ENCODE measurements at regions not wholly inside any gene's neighbourhood (a gene's known extent, or its start where the extent isn't known, plus 50 kb on each side); places are given as distances from the start of the nearest gene placed in this dataset.

GRCh38 chr5:3194271-3194670, 401.4 kb upstream of the IRX1 start:
- 39 to 43% methylated on average over 7 of the region's 7 CpGs for WGBS, 2 donors
- H3K4me3 ChIP-seq = no peak overlapping the region
- no peaks in the 10 kb centered on the region for H3K9me3 ChIP-seq
- TF ChIP-seq EP300 (IDR thresholded peaks at IDR 0.05) (no peak), CTCF (IDR thresholded peaks at IDR 0.05) (no peak), POLR2A (IDR thresholded peaks at IDR 0.05) (no peak)
- no peak for DNase-seq (ENCODE audit: low spot score in 2 of 2)
- H3K4me1 ChIP-seq = peaks cover 0 to 9% (median 0%) of the 10 kb centered on the region in 4 donors
- no peak overlapping the region for H3K27ac ChIP-seq
- H3K27me3 ChIP-seq = peaks cover 0 to 14% of the 10 kb centered on the region in 2 donors
- H3K36me3 ChIP-seq = no peaks in the 10 kb centered on the region

- Histone ChIP-seq H3K27me3 (no peaks in the 10 kb centered on the region), H3K4me3 (no peak overlapping the region), H3K9me3 (no peaks in the 10 kb centered on the region), H3K27ac (no peak overlapping the region), H3K4me1 (no peaks in the 10 kb centered on the region), H3K36me3 (no peaks in the 10 kb centered on the region)
- TF ChIP-seq POLR2A (IDR thresholded peaks at IDR 0.05) (no peak), EP300 (IDR thresholded peaks at IDR 0.05) (no peak), CTCF (IDR thresholded peaks at IDR 0.05) (no peak)
- no peak for DNase-seq (ENCODE audit: low spot score in 2 of 2)
- whole genome bisulfite sequencing, 2 donors = 84% methylated on average over 15 of the region's 15 CpGs
These were observed 404.0 kb upstream of the IRX1 start for GRCh38 chr5:3191585-3191984.

- TF ChIP-seq POLR2A (IDR thresholded peaks at IDR 0.05) = no peak
- TF ChIP-seq CTCF (IDR thresholded peaks at IDR 0.05) = no peak
- no peak for TF ChIP-seq EP300 (IDR thresholded peaks at IDR 0.05)
- H3K9me3 ChIP-seq = no peaks in the 10 kb centered on the region
- H3K4me3 ChIP-seq = no peak overlapping the region
- no peaks in the 10 kb centered on the region for H3K27me3 ChIP-seq
- no peaks in the 10 kb centered on the region for H3K4me1 ChIP-seq
- DNase-seq (ENCODE audit: low spot score in 2 of 2) = no peak
- WGBS, 2 donors = 78 to 79% methylated on average over 10 of the region's 10 CpGs
- no peak overlapping the region for H3K27ac ChIP-seq
- no peaks in the 10 kb centered on the region for H3K36me3 ChIP-seq
These were observed 404.7 kb upstream of the IRX1 start for GRCh38 chr5:3190930-3191329.

- Histone ChIP-seq H3K36me3 (no peaks in the 10 kb centered on the region), H3K4me3 (no peak overlapping the region), H3K27ac (no peak overlapping the region), H3K9me3 (no peaks in the 10 kb centered on the region), H3K27me3 (no peaks in the 10 kb centered on the region), H3K4me1 (no peaks in the 10 kb centered on the region)
- no peak for DNase-seq (ENCODE audit: low spot score in 2 of 2)
- TF ChIP-seq EP300 (IDR thresholded peaks at IDR 0.05) = no peak
- TF ChIP-seq POLR2A (IDR thresholded peaks at IDR 0.05) = no peak
- TF ChIP-seq CTCF (IDR thresholded peaks at IDR 0.05) = no peak
- 0 to 61% methylated on average over 1 of the region's 1 CpG for WGBS, 2 donors
These were observed 405.2 kb upstream of the IRX1 start for GRCh38 chr5:3190433-3190832.

- H3K27ac ChIP-seq = no peak overlapping the region
- no peak for TF ChIP-seq EP300 (IDR thresholded peaks at IDR 0.05)
- no peak for TF ChIP-seq POLR2A (IDR thresholded peaks at IDR 0.05)
- TF ChIP-seq CTCF (IDR thresholded peaks at IDR 0.05) = no peak
- DNase-seq (ENCODE audit: low spot score in 2 of 2) = no peak
- H3K9me3 ChIP-seq = no peaks in the 10 kb centered on the region
- H3K4me1 ChIP-seq = no peaks in the 10 kb centered on the region
- H3K4me3 ChIP-seq = no peak overlapping the region
- no peaks in the 10 kb centered on the region for H3K27me3 ChIP-seq
- no peaks in the 10 kb centered on the region for H3K36me3 ChIP-seq
- WGBS, 2 donors = 86 to 89% methylated on average over 28 of the region's 28 CpGs
These were observed 407.7 kb upstream of the IRX1 start for GRCh38 chr5:3187771-3188425.

All from tibial nerve (tissue), 4 donors.